Loucy (cell line): ENCODE measurements at regions not wholly inside any gene's neighbourhood (a gene's known extent, or its start where the extent isn't known, plus 50 kb on each side); places are given as distances from the start of the nearest gene placed in this dataset.

ENCODE experiments used
- H2AFZ ChIP-seq: fragments of 200-600 bp; sonication (generic); 2 replicates; pipeline ENCODE4 v1.6.0; 2016; ENCODE audit warnings: antibody characterized with exemption, mild to moderate bottlenecking, low read length, moderate library complexity
- H3F3A ChIP-seq: fragments of 200-600 bp; 2 replicates; pipeline ENCODE4 v1.6.0; 2016; ENCODE audit warnings: antibody characterized with exemption, low read depth, mild to moderate bottlenecking
- H3K27me3 ChIP-seq: fragments of 200-600 bp; sonication (generic); 2 replicates; pipeline ENCODE4 v1.6.1; 2014; ENCODE audit warnings: low read length, mild to moderate bottlenecking; ENCODE audit not compliant: insufficient read depth, poor library complexity, severe bottlenecking
- H3K36me3 ChIP-seq: fragments of 200-600 bp; sonication (generic); 2 replicates; pipeline ENCODE4 v1.6.1; 2016; ENCODE audit warnings: low read length; ENCODE audit not compliant: insufficient read depth
- H3K4me1 ChIP-seq: fragments of 200-600 bp; sonication (generic); 2 replicates; pipeline ENCODE4 v1.5.1; 2014; ENCODE audit warnings: low read length, mild to moderate bottlenecking; ENCODE audit not compliant: insufficient read depth, poor library complexity, severe bottlenecking
- H3K4me2 ChIP-seq: fragments of 200-600 bp; sonication (generic); 2 replicates; pipeline ENCODE4 v1.6.0; 2014; ENCODE audit warnings: antibody characterized with exemption, low read length, low read depth, mild to moderate bottlenecking; ENCODE audit not compliant: poor library complexity, severe bottlenecking
- H3K4me3 ChIP-seq: fragments of 200-600 bp; sonication (generic); 2 replicates; pipeline ENCODE4 v1.5.1; 2014; ENCODE audit warnings: low read length, mild to moderate bottlenecking, mixed read lengths; ENCODE audit not compliant: poor library complexity, severe bottlenecking
- H3K79me2 ChIP-seq: fragments of 200-600 bp; sonication (generic); 2 replicates; pipeline ENCODE4 v1.6.1; 2014; ENCODE audit warnings: low read length; ENCODE audit not compliant: insufficient read depth
- H3K9ac ChIP-seq: fragments of 200-600 bp; sonication (generic); 2 replicates; pipeline ENCODE4 v1.6.0; 2014; ENCODE audit warnings: mild to moderate bottlenecking, low read depth, low read length, moderate library complexity; ENCODE audit not compliant: poor library complexity, severe bottlenecking
- H3K9me2 ChIP-seq: fragments of 200-600 bp; sonication (generic); replicated peaks from 2 replicates; pipeline ENCODE4 v1.6.1; 2016; ENCODE audit warnings: low read depth, low read length, mixed read lengths
- H3K9me3 ChIP-seq: fragments of 200-600 bp; sonication (generic); 2 replicates; pipeline ENCODE4 v1.6.1; 2014; ENCODE audit warnings: mild to moderate bottlenecking, antibody characterized with exemption, low read length, low read depth; ENCODE audit not compliant: insufficient read depth
- H4K20me1 ChIP-seq: fragments of 200-600 bp; sonication (generic); 2 replicates; pipeline ENCODE4 v1.6.0; 2014; ENCODE audit warnings: antibody characterized with exemption, low read length, mild to moderate bottlenecking; ENCODE audit not compliant: insufficient read depth, poor library complexity, severe bottlenecking
- CTCF ChIP-seq: fragments of 200-600 bp; sonication (generic); conservative IDR thresholded peaks from 2 replicates; pipeline ENCODE4 v1.5.1; 2014; ENCODE audit warnings: mild to moderate bottlenecking, antibody characterized with exemption, low read length
- EZH2phosphoT487 ChIP-seq: fragments of 200-600 bp; IDR thresholded peaks from 2 replicates; pipeline ENCODE4 v1.6.1; 2018; ENCODE audit warnings: antibody characterized with exemption, mild to moderate bottlenecking, moderate library complexity, borderline replicate concordance

GRCh38 chr5:107121793-107122519 lies 548.8 kb downstream of the EFNA5 start:
- Histone ChIP-seq H3K4me2 (no peak overlapping the region), H3K9ac (no peak overlapping the region), H3K9me2 (no peaks in the 10 kb centered on the region), H3F3A (no peaks in the 10 kb centered on the region), H3K4me1 (peaks cover 4% of the 10 kb centered on the region), H2AFZ (no peak overlapping the region), H3K4me3 (no peak overlapping the region), H3K79me2 (no peaks in the 10 kb centered on the region), H3K36me3 (no peaks in the 10 kb centered on the region), H3K27me3 (no peaks in the 10 kb centered on the region), H3K9me3 (no peaks in the 10 kb centered on the region), H4K20me1 (no peaks in the 10 kb centered on the region)
- TF ChIP-seq EZH2phosphoT487 = no peak
- TF ChIP-seq CTCF = no peak

GRCh38 chr5:107119656-107120055 lies 551.1 kb downstream of the EFNA5 start:
- Histone ChIP-seq H3K27me3 (no peaks in the 10 kb centered on the region), H3F3A (no peaks in the 10 kb centered on the region), H3K9ac (no peak overlapping the region), H3K9me2 (no peaks in the 10 kb centered on the region), H4K20me1 (no peaks in the 10 kb centered on the region), H3K4me1 (peaks cover 4% of the 10 kb centered on the region), H3K9me3 (no peaks in the 10 kb centered on the region), H3K36me3 (no peaks in the 10 kb centered on the region), H2AFZ (no peak overlapping the region), H3K4me3 (no peak overlapping the region), H3K4me2 (no peak overlapping the region), H3K79me2 (no peaks in the 10 kb centered on the region)
- no peak for TF ChIP-seq CTCF
- no peak for TF ChIP-seq EZH2phosphoT487

GRCh38 chr5:107118184-107119019 lies 552.3 kb downstream of the EFNA5 start:
- H4K20me1 ChIP-seq = no peaks in the 10 kb centered on the region
- H3K4me1 ChIP-seq = peaks cover 4% of the 10 kb centered on the region
- no peaks in the 10 kb centered on the region for H3K9me2 ChIP-seq
- H2AFZ ChIP-seq = no peak overlapping the region
- no peaks in the 10 kb centered on the region for H3F3A ChIP-seq
- H3K9me3 ChIP-seq = no peaks in the 10 kb centered on the region
- no peaks in the 10 kb centered on the region for H3K79me2 ChIP-seq
- TF ChIP-seq EZH2phosphoT487 (no peak), CTCF (no peak)
- no peak overlapping the region for H3K4me2 ChIP-seq
- no peaks in the 10 kb centered on the region for H3K27me3 ChIP-seq
- no peak overlapping the region for H3K9ac ChIP-seq
- H3K4me3 ChIP-seq = no peak overlapping the region
- H3K36me3 ChIP-seq = no peaks in the 10 kb centered on the region
